HEK293T (cell line): ENCODE measurements at regions not wholly inside any gene's neighbourhood (a gene's known extent, or its start where the extent isn't known, plus 50 kb on each side); places are given as distances from the start of the nearest gene placed in this dataset.

Source experiments
- CTCF ChIA-PET: fragments of 350-600 bp; formaldehyde crosslinking; extraction: SDS; loops from one replicate; lab custom pipeline; 2021; ENCODE audit warnings: antibody characterized with exemption, inconsistent platforms; lab: Yijun Ruan, JAX
- POLR2A ChIA-PET: fragments of 350-600 bp; formaldehyde crosslinking; extraction: SDS; loops from one replicate; lab custom pipeline; 2020; ENCODE audit warnings: antibody characterized with exemption, inconsistent platforms; lab: Yijun Ruan, JAX
- DNase-seq: peaks from one replicate; pipeline ENCODE4 v3.0.0; 2012; ENCODE audit warnings: mixed read lengths; ENCODE audit errors: extremely low spot score
- ARNT ChIP-seq: fragments of 450-650 bp; IDR thresholded peaks from 2 replicates; pipeline ENCODE4 v1.6.1; 2017; ENCODE audit warnings: mild to moderate bottlenecking
- BHLHE40 ChIP-seq: fragments of 450-650 bp; IDR thresholded peaks from 2 replicates; pipeline ENCODE4 v1.6.1; 2016; ENCODE audit warnings: mild to moderate bottlenecking, moderate library complexity, borderline replicate concordance
- CTBP1 ChIP-seq: fragments of 450-650 bp; IDR thresholded peaks from 2 replicates; pipeline ENCODE4 v1.6.1; 2016; ENCODE audit warnings: borderline replicate concordance
- ELF4 ChIP-seq: fragments of 450-650 bp; IDR thresholded peaks from 2 replicates; pipeline ENCODE4 v1.6.1; 2017; ENCODE audit warnings: antibody characterized with exemption
- FOXA1 ChIP-seq: fragments of 450-650 bp; IDR thresholded peaks from 2 replicates; pipeline ENCODE4 v1.6.1; 2016; ENCODE audit warnings: mild to moderate bottlenecking
- FOXK2 ChIP-seq: fragments of 450-650 bp; IDR thresholded peaks from 2 replicates; pipeline ENCODE4 v1.6.1; 2016; ENCODE audit warnings: mild to moderate bottlenecking
- FOXM1 ChIP-seq: fragments of 450-650 bp; IDR thresholded peaks from 2 replicates; pipeline ENCODE4 v1.6.1; 2017; ENCODE audit warnings: mild to moderate bottlenecking, borderline replicate concordance
- HDGF ChIP-seq: fragments of 450-650 bp; IDR thresholded peaks from 2 replicates; pipeline ENCODE4 v1.6.1; 2017; ENCODE audit warnings: antibody characterized with exemption, borderline replicate concordance
- L3MBTL2 ChIP-seq: fragments of 450-650 bp; conservative IDR thresholded peaks from 2 replicates; pipeline ENCODE4 v1.6.1; 2016; ENCODE audit warnings: mild to moderate bottlenecking
- LEF1 ChIP-seq: fragments of 450-650 bp; IDR thresholded peaks from 2 replicates; pipeline ENCODE4 v1.6.1; 2017; ENCODE audit warnings: mild to moderate bottlenecking, borderline replicate concordance
- NFRKB ChIP-seq: fragments of 450-650 bp; IDR thresholded peaks from 2 replicates; pipeline ENCODE4 v1.6.1; 2016; ENCODE audit warnings: mild to moderate bottlenecking, moderate library complexity
- SP1 ChIP-seq: fragments of 450-650 bp; IDR thresholded peaks from 2 replicates; pipeline ENCODE4 v1.6.1; 2017
- SUZ12 ChIP-seq: fragments of 450-650 bp; IDR thresholded peaks from 2 replicates; pipeline ENCODE4 v1.6.1; 2016; ENCODE audit warnings: mild to moderate bottlenecking
- TARDBP ChIP-seq: fragments of 450-650 bp; IDR thresholded peaks from 2 replicates; pipeline ENCODE4 v1.6.1; 2016
- ZNF384 ChIP-seq: fragments of 450-650 bp; IDR thresholded peaks from 2 replicates; pipeline ENCODE4 v1.6.1; 2016
- TF ChIP-seq, protein P1 (sequence below): fragments of 450-650 bp; IDR thresholded peaks from 2 replicates; pipeline ENCODE4 v1.6.1; 2016

DNA sequence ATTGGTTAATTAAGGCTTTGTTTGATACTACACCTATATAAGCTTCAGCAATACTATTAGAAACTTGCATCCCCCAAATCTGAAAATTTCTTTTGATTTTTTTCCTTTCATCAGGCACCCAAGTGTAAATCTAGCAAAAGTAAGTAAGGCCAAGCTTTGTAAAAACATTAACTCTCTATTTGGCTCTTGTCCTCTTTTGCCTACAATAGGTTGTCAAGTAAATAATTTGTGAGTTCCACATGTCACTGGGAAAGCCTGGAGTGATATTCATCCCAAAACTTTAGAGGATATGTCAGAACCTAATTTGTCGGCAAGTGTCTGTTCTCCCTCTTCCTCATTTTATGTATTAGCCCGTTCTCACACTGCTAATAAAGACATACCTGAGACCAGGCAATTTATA, 492.4 kb downstream of the IPMK start:
- POLR2A ChIA-PET, result no interaction called here
- DNase-seq, result no peak
- TF ChIP-seq, protein P1, sequence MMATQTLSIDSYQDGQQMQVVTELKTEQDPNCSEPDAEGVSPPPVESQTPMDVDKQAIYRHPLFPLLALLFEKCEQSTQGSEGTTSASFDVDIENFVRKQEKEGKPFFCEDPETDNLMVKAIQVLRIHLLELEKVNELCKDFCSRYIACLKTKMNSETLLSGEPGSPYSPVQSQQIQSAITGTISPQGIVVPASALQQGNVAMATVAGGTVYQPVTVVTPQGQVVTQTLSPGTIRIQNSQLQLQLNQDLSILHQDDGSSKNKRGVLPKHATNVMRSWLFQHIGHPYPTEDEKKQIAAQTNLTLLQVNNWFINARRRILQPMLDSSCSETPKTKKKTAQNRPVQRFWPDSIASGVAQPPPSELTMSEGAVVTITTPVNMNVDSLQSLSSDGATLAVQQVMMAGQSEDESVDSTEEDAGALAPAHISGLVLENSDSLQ, result no peak
- no peak for TF ChIP-seq ARNT
- TF ChIP-seq FOXM1, result no peak
- TF ChIP-seq FOXK2, result no peak
- TF ChIP-seq FOXA1, result no peak
- no peak for TF ChIP-seq ELF4
- no peak for TF ChIP-seq HDGF
- TF ChIP-seq SUZ12, result no peak
- TF ChIP-seq ZNF384, result no peak
- no peak for TF ChIP-seq BHLHE40
- TF ChIP-seq SP1, result no peak
- TF ChIP-seq L3MBTL2, result no peak
- no peak for TF ChIP-seq CTBP1
- TF ChIP-seq LEF1, result no peak
- no peak for TF ChIP-seq NFRKB
- TF ChIP-seq TARDBP, result no peak
- CTCF ChIA-PET, result no interaction called here

DNA sequence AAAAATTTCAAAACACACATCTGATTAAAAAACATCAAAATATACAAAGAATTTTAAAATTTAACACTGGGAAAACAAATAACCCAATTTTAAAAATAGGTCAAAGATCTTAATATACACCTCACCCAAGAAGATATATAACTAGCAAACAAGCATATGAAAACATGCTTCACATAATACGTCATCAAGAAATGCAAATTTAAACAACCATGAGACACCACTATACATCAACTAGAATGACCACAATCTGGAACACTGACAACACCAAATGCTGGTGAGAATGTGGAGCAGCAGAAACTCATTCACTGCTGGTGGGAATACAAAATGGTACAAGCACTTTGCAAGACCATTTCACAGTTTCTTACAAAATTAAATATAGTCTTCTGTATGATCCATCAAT, 498.4 kb downstream of the IPMK start:
- POLR2A ChIA-PET, result no interaction called here
- CTCF ChIA-PET, result no interaction called here

DNA sequence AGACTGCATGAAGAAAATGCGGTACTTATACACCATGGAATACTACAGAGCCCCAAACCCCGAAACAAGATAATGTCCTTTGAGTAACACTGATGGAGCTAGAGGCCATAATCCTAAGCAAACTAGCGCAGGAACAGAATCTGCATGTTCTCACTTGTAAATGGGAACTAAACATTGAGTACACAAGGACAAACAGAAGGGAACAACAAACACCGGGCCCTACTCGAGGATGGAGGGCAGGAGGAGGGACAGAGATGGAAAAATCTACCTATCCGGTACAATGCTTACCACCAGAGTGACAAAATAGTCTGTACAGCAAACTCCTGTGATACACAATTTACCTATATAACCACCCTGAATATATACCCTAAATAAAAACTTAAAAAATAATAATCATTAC, 507.9 kb downstream of the IPMK start:
- ChIA-PET CTCF (no interaction called here), POLR2A (no interaction called here)
- no peak for DNase-seq
- no peak for TF ChIP-seq BHLHE40
- no peak for TF ChIP-seq FOXA1
- no peak for TF ChIP-seq SUZ12
- no peak for TF ChIP-seq CTBP1
- no peak for TF ChIP-seq FOXK2
- no peak for TF ChIP-seq FOXM1
- no peak for TF ChIP-seq TARDBP
- no peak for TF ChIP-seq ELF4
- no peak for TF ChIP-seq ARNT
- no peak for TF ChIP-seq ZNF384
- TF ChIP-seq LEF1, result no peak
- TF ChIP-seq HDGF, result no peak
- TF ChIP-seq, protein P1, result no peak
- TF ChIP-seq L3MBTL2, result no peak
- TF ChIP-seq SP1, result no peak
- no peak for TF ChIP-seq NFRKB

More for the DNA sequence above, 498.4 kb downstream of the IPMK start:
- DNase-seq, result no peak
- TF ChIP-seq CTBP1, result no peak
- no peak for TF ChIP-seq LEF1

DNA sequence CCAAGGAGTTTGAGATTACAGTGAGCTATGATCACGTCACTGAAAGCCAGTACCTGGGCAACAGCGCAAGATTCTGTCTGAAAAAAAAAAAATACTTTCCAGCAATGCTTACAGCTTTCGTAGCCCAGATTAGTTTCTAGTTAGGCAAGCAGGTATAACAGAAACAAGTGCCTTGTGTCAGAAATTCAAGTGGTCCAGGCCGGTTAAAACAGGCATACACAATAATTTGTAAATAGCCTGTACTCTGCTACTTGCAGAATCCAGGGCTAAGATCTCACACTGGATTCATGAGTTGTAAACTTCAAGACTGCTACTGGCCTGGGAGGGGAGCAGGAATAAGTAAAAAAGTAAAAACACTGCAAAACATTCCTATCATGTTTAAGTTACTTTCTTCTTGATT, 512.9 kb downstream of the IPMK start:
- no peak for DNase-seq
- POLR2A ChIA-PET, result no interaction called here
- CTCF ChIA-PET, result no interaction called here
- no peak for TF ChIP-seq SUZ12
- TF ChIP-seq, protein P1, result no peak
- TF ChIP-seq L3MBTL2, result no peak
- TF ChIP-seq FOXM1, result no peak
- no peak for TF ChIP-seq SP1
- no peak for TF ChIP-seq ELF4
- no peak for TF ChIP-seq ZNF384
- no peak for TF ChIP-seq NFRKB
- TF ChIP-seq TARDBP, result no peak
- no peak for TF ChIP-seq LEF1
- TF ChIP-seq CTBP1, result no peak
- no peak for TF ChIP-seq HDGF
- no peak for TF ChIP-seq ARNT

DNA sequence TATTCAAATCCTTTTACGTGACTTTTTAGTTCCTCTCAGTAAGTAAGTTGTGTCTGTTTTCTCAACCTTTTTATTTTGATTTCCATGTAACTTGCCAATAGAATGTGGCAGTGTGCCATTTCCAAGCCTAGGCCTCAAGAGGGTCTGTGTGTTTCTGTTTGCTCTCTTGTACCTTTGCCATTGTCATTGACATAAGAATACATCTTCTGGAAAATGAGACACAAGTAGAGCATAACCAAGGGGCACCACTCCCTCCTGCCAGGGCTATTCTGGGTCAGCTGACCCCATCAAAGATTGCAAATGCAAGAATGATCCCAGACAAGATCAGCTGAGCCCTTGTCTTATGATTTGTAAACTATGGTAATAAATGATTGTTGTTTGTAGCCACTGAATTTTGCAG, 524.0 kb downstream of the IPMK start:
- TF ChIP-seq FOXM1, result no peak
- TF ChIP-seq BHLHE40, result no peak
- TF ChIP-seq, protein P1, result no peak
- TF ChIP-seq FOXA1, result no peak
- TF ChIP-seq NFRKB, result no peak
- TF ChIP-seq ARNT, result no peak
- TF ChIP-seq SUZ12, result no peak
- no peak for TF ChIP-seq L3MBTL2
- no peak for TF ChIP-seq LEF1
- no peak for TF ChIP-seq CTBP1
- no peak for TF ChIP-seq FOXK2
- no peak for TF ChIP-seq SP1
- TF ChIP-seq TARDBP, result no peak
- TF ChIP-seq ELF4, result no peak
- TF ChIP-seq HDGF, result no peak
- no peak for TF ChIP-seq ZNF384
- ChIA-PET CTCF (no interaction called here), POLR2A (no interaction called here)
- no peak for DNase-seq

DNA sequence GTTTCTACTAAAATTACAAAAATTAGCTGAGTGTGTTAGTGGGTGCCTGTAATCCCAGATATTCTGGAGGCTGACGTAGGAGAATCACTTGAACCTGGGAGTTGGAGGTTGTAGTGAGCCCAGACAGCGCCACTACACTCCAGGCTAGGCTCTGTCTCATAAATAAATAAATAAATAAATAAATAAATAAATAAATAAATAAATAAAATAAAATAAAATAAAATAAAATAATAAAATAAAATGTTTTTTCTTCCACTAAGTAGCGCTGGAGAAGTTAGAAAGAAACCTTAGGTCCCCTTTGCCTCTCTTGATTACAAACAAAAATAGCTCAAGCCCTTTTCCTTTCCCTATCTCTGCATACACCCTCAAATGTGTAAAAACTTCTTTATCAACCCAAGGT, 525.9 kb downstream of the IPMK start:
- POLR2A ChIA-PET, result no interaction called here

More for the DNA sequence above, 525.9 kb downstream of the IPMK start:
- TF ChIP-seq FOXA1 (no peak), ARNT (no peak), TARDBP (no peak)
- CTCF ChIA-PET, result no interaction called here
- DNase-seq, result no peak
